Trophoblast cell (in vitro differentiated cells and primary cell): ENCODE measurements at regions not wholly inside any gene's neighbourhood (a gene's known extent, or its start where the extent isn't known, plus 50 kb on each side); places are given as distances from the start of the nearest gene placed in this dataset.

Experiments
- DNase-seq, 2 donors: peaks; one replicate each; pipeline ENCODE4 v3.0.0-alpha.2; 2016
- H2AFZ ChIP-seq: 2 replicates; pipeline ENCODE4 v1.6.1; 2013; ENCODE audit warnings: low read length, moderate library complexity, mild to moderate bottlenecking; ENCODE audit not compliant: insufficient read depth, poor library complexity
- H2AK5ac ChIP-seq: 2 replicates; pipeline ENCODE4 v1.6.1; 2013; ENCODE audit warnings: mild to moderate bottlenecking, low read length
- H2BK120ac ChIP-seq: 2 replicates; pipeline ENCODE4 v1.6.1; 2013; ENCODE audit warnings: low read length, mild to moderate bottlenecking, moderate library complexity; ENCODE audit not compliant: insufficient read depth, poor library complexity
- H2BK12ac ChIP-seq: 2 replicates; pipeline ENCODE4 v1.6.1; 2013; ENCODE audit warnings: mild to moderate bottlenecking, low read length, moderate library complexity
- H2BK5ac ChIP-seq: 2 replicates; pipeline ENCODE4 v1.6.1; 2013; ENCODE audit warnings: low read length, low read depth, moderate library complexity, mild to moderate bottlenecking; ENCODE audit not compliant: poor library complexity
- H3K14ac ChIP-seq: 2 replicates; pipeline ENCODE4 v1.6.1; 2013; ENCODE audit warnings: mild to moderate bottlenecking, low read length
- H3K18ac ChIP-seq: 2 replicates; pipeline ENCODE4 v1.6.1; 2013; ENCODE audit warnings: mild to moderate bottlenecking, low read length
- H3K23ac ChIP-seq: 2 replicates; pipeline ENCODE4 v1.6.1; 2013; ENCODE audit warnings: low read length
- H3K27ac ChIP-seq: 2 replicates; pipeline ENCODE4 v1.5.1; 2013; ENCODE audit warnings: low read depth, mild to moderate bottlenecking, inconsistent platforms, low read length, moderate library complexity
- H3K27me3 ChIP-seq: 2 replicates; pipeline ENCODE4 v1.6.1; 2013; ENCODE audit warnings: inconsistent platforms, mild to moderate bottlenecking, low read length, moderate library complexity; ENCODE audit not compliant: insufficient read depth
- H3K36me3 ChIP-seq, 2 experiments: 1 replicate in 1 of 2; 2 replicates in 1 of 2; pipeline ENCODE4 v1.6.1; 2013; ENCODE audit warnings: low read length in 2 of 2, mild to moderate bottlenecking in 2 of 2, moderate library complexity in 1 of 2; ENCODE audit not compliant: insufficient read depth in 2 of 2, control insufficient read depth in 1 of 2
- H3K4ac ChIP-seq: 2 replicates; pipeline ENCODE4 v1.6.1; 2013; ENCODE audit warnings: low read depth, mild to moderate bottlenecking, low read length, moderate library complexity
- H3K4me1 ChIP-seq, 2 experiments: 1 replicate in 1 of 2; 2 replicates in 1 of 2; pipeline ENCODE4 v1.6.1; 2013; ENCODE audit warnings: low read length in 2 of 2, mild to moderate bottlenecking in 2 of 2, moderate library complexity in 1 of 2; ENCODE audit not compliant: insufficient read depth in 2 of 2, control insufficient read depth in 1 of 2
- H3K4me2 ChIP-seq: 2 replicates; pipeline ENCODE4 v1.6.1; 2013; ENCODE audit warnings: inconsistent platforms, mild to moderate bottlenecking, low read length, moderate library complexity
- H3K4me3 ChIP-seq: 2 replicates; pipeline ENCODE4 v1.5.1; 2013; ENCODE audit warnings: mild to moderate bottlenecking, low read depth, low read length, inconsistent platforms
- H3K79me1 ChIP-seq: one replicate; pipeline ENCODE4 v1.6.1; 2013; ENCODE audit warnings: low read length
- H3K79me2 ChIP-seq: 2 replicates; pipeline ENCODE4 v1.6.1; 2013; ENCODE audit warnings: low read length, mild to moderate bottlenecking; ENCODE audit not compliant: control insufficient read depth, insufficient read depth, poor library complexity
- H3K9ac ChIP-seq: 2 replicates; pipeline ENCODE4 v1.6.1; 2013; ENCODE audit warnings: mild to moderate bottlenecking, low read length
- H3K9me3 ChIP-seq: 2 replicates; pipeline ENCODE4 v1.6.1; 2013; ENCODE audit warnings: low read depth, mild to moderate bottlenecking, control low read depth, inconsistent platforms, low read length; ENCODE audit not compliant: insufficient read depth
- H4K12ac ChIP-seq: 2 replicates; pipeline ENCODE4 v1.6.1; 2013; ENCODE audit warnings: low read depth, mild to moderate bottlenecking, low read length, moderate library complexity
- H4K8ac ChIP-seq: 2 replicates; pipeline ENCODE4 v1.6.1; 2013; ENCODE audit warnings: low read depth, mild to moderate bottlenecking, low read length, moderate library complexity
- H4K91ac ChIP-seq: one replicate; pipeline ENCODE4 v1.6.1; 2013; ENCODE audit warnings: low read depth, mild to moderate bottlenecking, low read length, moderate library complexity
- WGBS: extraction: QIAGEN DNeasy Blood & Tissue Kit; methylation state at CpG from one replicate; pipeline ENCODE4 v1.1.7; 2013; ENCODE audit warnings: missing lambda C conversion rate; ENCODE audit not compliant: insufficient read length, insufficient coverage; ENCODE audit errors: extremely low coverage; 5-methylcytosine and 5-hydroxymethylcytosine counted together

GRCh38 chr2:33712674-33713073, 113.6 kb upstream of the FAM98A start:
- Histone ChIP-seq H3K9me3 (no peaks in the 10 kb centered on the region), H3K18ac (no peak overlapping the region)

GRCh38 chr2:33709951-33710350, 110.9 kb upstream of the FAM98A start:
- H2BK12ac ChIP-seq = no peak overlapping the region
- no peak overlapping the region for H3K4me2 ChIP-seq
- no peaks in the 10 kb centered on the region for H3K4me1 ChIP-seq
- no peak overlapping the region for H3K18ac ChIP-seq
- no peaks in the 10 kb centered on the region for H3K79me2 ChIP-seq
- no peak overlapping the region for H3K4ac ChIP-seq
- H2BK120ac ChIP-seq = no peak overlapping the region
- H4K12ac ChIP-seq = no peak overlapping the region
- no peak overlapping the region for H2AK5ac ChIP-seq
- no peaks in the 10 kb centered on the region for H3K27me3 ChIP-seq
- no peaks in the 10 kb centered on the region for H3K9me3 ChIP-seq
- H3K9ac ChIP-seq = no peak overlapping the region
- H3K36me3 ChIP-seq = no peaks in the 10 kb centered on the region
- no peak for DNase-seq
- H4K91ac ChIP-seq = no peak overlapping the region
- H3K14ac ChIP-seq = no peak overlapping the region
- no peak overlapping the region for H3K27ac ChIP-seq
- WGBS = no CpG with 5 or more reads among the region's 3 CpGs
- no peak overlapping the region for H4K8ac ChIP-seq
- H2BK5ac ChIP-seq = no peak overlapping the region
- no peak overlapping the region for H3K4me3 ChIP-seq
- no peaks in the 10 kb centered on the region for H3K79me1 ChIP-seq
- no peak overlapping the region for H3K23ac ChIP-seq
- no peak overlapping the region for H2AFZ ChIP-seq

More at GRCh38 chr2:33712674-33713073, 113.6 kb upstream of the FAM98A start:
- Histone ChIP-seq H3K27ac (no peak overlapping the region), H3K4me1 (no peaks in the 10 kb centered on the region), H2BK5ac (no peak overlapping the region), H3K79me1 (no peaks in the 10 kb centered on the region), H2AFZ (no peak overlapping the region), H3K79me2 (no peaks in the 10 kb centered on the region), H3K4ac (no peak overlapping the region), H4K8ac (no peak overlapping the region), H2BK12ac (no peak overlapping the region), H2BK120ac (no peak overlapping the region), H3K36me3 (no peaks in the 10 kb centered on the region), H3K23ac (no peak overlapping the region), H3K14ac (no peak overlapping the region), H4K91ac (no peak overlapping the region), H3K27me3 (no peaks in the 10 kb centered on the region), H4K12ac (no peak overlapping the region), H2AK5ac (no peak overlapping the region), H3K9ac (no peak overlapping the region), H3K4me2 (no peak overlapping the region), H3K4me3 (no peak overlapping the region)
- no CpG with 5 or more reads among the region's 3 CpGs for WGBS
- no peak for DNase-seq

GRCh38 chr2:33707312-33707711, 108.2 kb upstream of the FAM98A start:
- no peak overlapping the region for H2BK12ac ChIP-seq
- no peak overlapping the region for H3K4me3 ChIP-seq
- H3K23ac ChIP-seq = no peak overlapping the region
- H3K36me3 ChIP-seq = no peaks in the 10 kb centered on the region
- no peak overlapping the region for H3K14ac ChIP-seq
- no peak overlapping the region for H2BK120ac ChIP-seq
- no peak overlapping the region for H3K4me2 ChIP-seq
- DNase-seq = no peak
- H4K91ac ChIP-seq = no peak overlapping the region
- H4K12ac ChIP-seq = no peak overlapping the region
- no peaks in the 10 kb centered on the region for H3K4me1 ChIP-seq
- H3K27me3 ChIP-seq = no peaks in the 10 kb centered on the region
- no peaks in the 10 kb centered on the region for H3K79me1 ChIP-seq
- no peak overlapping the region for H3K18ac ChIP-seq
- H3K9me3 ChIP-seq = no peaks in the 10 kb centered on the region
- no peak overlapping the region for H2AK5ac ChIP-seq
- no peak overlapping the region for H3K9ac ChIP-seq
- no peak overlapping the region for H2BK5ac ChIP-seq
- H3K27ac ChIP-seq = no peak overlapping the region
- no peak overlapping the region for H4K8ac ChIP-seq
- no CpG with 5 or more reads among the region's 2 CpGs for WGBS
- H3K79me2 ChIP-seq = no peaks in the 10 kb centered on the region
- no peak overlapping the region for H2AFZ ChIP-seq
- no peak overlapping the region for H3K4ac ChIP-seq

GRCh38 chr2:33706410-33706809, 107.3 kb upstream of the FAM98A start:
- H3K36me3 ChIP-seq = no peaks in the 10 kb centered on the region
- H4K12ac ChIP-seq = no peak overlapping the region
- H2BK5ac ChIP-seq = no peak overlapping the region
- no peaks in the 10 kb centered on the region for H3K27me3 ChIP-seq
- no peak overlapping the region for H2AFZ ChIP-seq
- H3K79me2 ChIP-seq = no peaks in the 10 kb centered on the region
- H2BK12ac ChIP-seq = no peak overlapping the region
- no peak overlapping the region for H2BK120ac ChIP-seq
- H2AK5ac ChIP-seq = no peak overlapping the region
- no peak overlapping the region for H3K9ac ChIP-seq
- no peak for DNase-seq
- H3K27ac ChIP-seq = no peak overlapping the region
- WGBS = no CpG with 5 or more reads among the region's 8 CpGs
- H4K91ac ChIP-seq = no peak overlapping the region
- no peak overlapping the region for H3K4ac ChIP-seq
- H3K23ac ChIP-seq = no peak overlapping the region
- no peak overlapping the region for H3K14ac ChIP-seq
- no peak overlapping the region for H3K18ac ChIP-seq
- H3K79me1 ChIP-seq = no peaks in the 10 kb centered on the region
- H3K4me3 ChIP-seq = no peak overlapping the region
- H4K8ac ChIP-seq = no peak overlapping the region
- no peaks in the 10 kb centered on the region for H3K4me1 ChIP-seq
- H3K4me2 ChIP-seq = no peak overlapping the region
- H3K9me3 ChIP-seq = no peaks in the 10 kb centered on the region
